Activated CD8-positive, alpha-beta memory T cell treated with anti-CD3 and anti-CD28 coated beads, Interleukin-2, amount 10 ng/mL, durations not matched to agents 7 days and 5 days (primary cell): ENCODE measurements at regions not wholly inside any gene's neighbourhood (a gene's known extent, or its start where the extent isn't known, plus 50 kb on each side); places are given as distances from the start of the nearest gene placed in this dataset.
A peak's percentile ranks its signal among the peaks of the same experiment; 100 is the strongest.
"Not testable (repeated sequence)": the region's sequence is repeated elsewhere in the genome, so short reads cannot be mapped to it uniquely, and the experiment has no call there.

Experiments
- ATAC-seq: fragments of 150-1000 bp; cut with Tn5 transposase; one replicate; pipeline ENCODE4 v1.10.0; 2021; ENCODE audit warnings: moderate library complexity
- CTCF ChIA-PET: fragments of 350-600 bp; sonication (Branson Sonifier 250); formaldehyde crosslinking; loops from one replicate; lab custom pipeline; 2021; ENCODE audit warnings: antibody characterized with exemption; lab: Charles Lee
- DNase-seq: peaks from one replicate; pipeline ENCODE4 v3.0.0-alpha.2; 2020
- H3K27ac Mint-ChIP-seq: one replicate; pipeline ENCODE4 v1.8.0; 2021; ENCODE audit warnings: mild to moderate bottlenecking, mixed read lengths
- H3K27me3 Mint-ChIP-seq: one replicate; pipeline ENCODE4 v1.8.0; 2021; ENCODE audit warnings: mixed read lengths
- H3K36me3 Mint-ChIP-seq: one replicate; pipeline ENCODE4 v1.8.0; 2021; ENCODE audit warnings: mild to moderate bottlenecking, mixed read lengths
- H3K4me1 Mint-ChIP-seq: one replicate; pipeline ENCODE4 v1.8.0; 2021; ENCODE audit warnings: mixed read lengths
- H3K4me3 Mint-ChIP-seq: one replicate; pipeline ENCODE4 v1.8.0; 2021; ENCODE audit warnings: mild to moderate bottlenecking, moderate library complexity, mixed read lengths
- H3K9me3 Mint-ChIP-seq: one replicate; pipeline ENCODE4 v1.8.0; 2022; ENCODE audit warnings: low read depth, mixed read lengths

DNA sequence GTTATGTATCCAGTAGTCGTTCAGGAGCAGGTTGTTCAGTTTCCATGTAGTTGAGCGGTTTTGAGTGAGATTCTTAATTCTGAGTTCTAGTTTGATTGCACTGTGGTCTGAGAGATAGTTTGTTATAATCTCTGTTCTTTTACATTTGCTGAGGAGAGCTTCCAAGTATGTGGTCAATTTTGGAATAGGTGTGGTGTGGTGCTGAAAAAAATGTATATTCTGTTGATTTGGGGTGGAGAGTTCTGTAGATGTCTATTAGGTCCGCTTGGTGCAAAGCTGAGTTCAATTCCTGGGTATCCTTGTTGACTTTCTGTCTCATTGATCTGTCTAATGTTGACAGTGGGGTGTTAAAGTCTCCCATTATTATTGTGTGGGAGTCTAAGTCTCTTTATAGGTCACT, 68.6 kb upstream of the IZUMO1R start:
- H3K36me3 Mint-ChIP-seq, H3K4me1 Mint-ChIP-seq, H3K27me3 Mint-ChIP-seq, DNase-seq, ATAC-seq, H3K4me3 Mint-ChIP-seq, CTCF ChIA-PET, H3K27ac Mint-ChIP-seq, H3K9me3 Mint-ChIP-seq: not testable (repeated sequence)

DNA sequence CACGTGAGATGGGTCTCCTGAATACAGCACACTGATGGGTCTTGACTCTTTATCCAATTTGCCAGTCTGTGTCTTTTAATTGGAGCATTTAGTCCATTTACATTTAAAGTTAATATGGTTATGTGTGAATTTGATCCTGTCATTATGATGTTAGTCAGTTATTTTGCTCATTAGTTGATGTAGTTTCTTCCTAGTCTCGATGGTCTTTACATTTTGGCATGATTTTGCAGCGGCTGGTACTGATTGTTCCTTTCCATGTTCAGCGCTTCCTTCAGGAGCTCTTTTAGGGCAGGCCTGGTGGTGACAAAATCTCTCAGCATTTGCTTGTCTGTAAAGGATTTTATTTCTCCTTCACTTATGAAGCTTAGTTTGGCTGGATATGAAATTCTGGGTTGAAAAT, 68.0 kb upstream of the IZUMO1R start:
- ATAC-seq, CTCF ChIA-PET: not testable (repeated sequence)

DNA sequence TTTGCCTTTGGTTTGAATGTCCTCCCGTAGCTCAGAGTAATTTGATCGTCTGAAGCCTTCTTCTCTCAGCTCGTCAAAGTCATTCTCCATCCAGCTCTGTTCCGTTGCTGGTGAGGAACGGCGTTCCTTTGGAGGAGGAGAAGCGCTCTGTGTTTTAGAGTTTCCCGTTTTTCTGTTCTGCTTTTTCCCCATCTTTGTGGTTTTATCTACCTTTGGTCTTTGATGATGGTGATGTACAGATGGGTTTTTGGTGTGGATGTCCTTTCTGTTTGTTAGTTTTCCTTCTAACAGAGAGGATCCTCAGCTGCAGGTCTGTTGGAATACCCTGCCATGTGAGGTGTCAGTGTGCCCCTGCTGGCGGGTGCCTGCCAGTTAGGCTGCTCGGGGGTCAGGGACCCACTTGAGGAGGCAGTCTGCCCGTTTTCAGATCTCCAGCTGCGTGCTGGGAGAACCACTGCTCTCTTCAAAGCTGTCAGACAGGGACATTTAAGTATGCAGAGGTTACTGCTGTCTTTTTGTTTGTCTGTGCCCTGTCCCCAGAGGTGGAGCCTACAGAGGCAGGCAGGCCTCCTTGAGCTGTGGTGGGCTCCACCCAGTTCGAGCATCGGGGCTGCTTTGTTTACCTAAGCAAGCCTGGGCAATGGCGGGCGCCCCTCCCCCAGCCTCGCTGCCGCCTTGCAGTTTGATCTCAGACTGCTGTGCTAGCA, 66.8 kb upstream of the IZUMO1R start:
- H3K9me3 Mint-ChIP-seq, ATAC-seq, H3K4me1 Mint-ChIP-seq, H3K27ac Mint-ChIP-seq, CTCF ChIA-PET, H3K36me3 Mint-ChIP-seq, H3K27me3 Mint-ChIP-seq, H3K4me3 Mint-ChIP-seq: not testable (repeated sequence)
- DNase-seq, result peak; percentile 54

More for the DNA sequence above, 68.0 kb upstream of the IZUMO1R start:
- not testable (repeated sequence) for H3K4me1 Mint-ChIP-seq, H3K4me3 Mint-ChIP-seq, H3K27me3 Mint-ChIP-seq, H3K36me3 Mint-ChIP-seq, H3K9me3 Mint-ChIP-seq, DNase-seq, H3K27ac Mint-ChIP-seq

DNA sequence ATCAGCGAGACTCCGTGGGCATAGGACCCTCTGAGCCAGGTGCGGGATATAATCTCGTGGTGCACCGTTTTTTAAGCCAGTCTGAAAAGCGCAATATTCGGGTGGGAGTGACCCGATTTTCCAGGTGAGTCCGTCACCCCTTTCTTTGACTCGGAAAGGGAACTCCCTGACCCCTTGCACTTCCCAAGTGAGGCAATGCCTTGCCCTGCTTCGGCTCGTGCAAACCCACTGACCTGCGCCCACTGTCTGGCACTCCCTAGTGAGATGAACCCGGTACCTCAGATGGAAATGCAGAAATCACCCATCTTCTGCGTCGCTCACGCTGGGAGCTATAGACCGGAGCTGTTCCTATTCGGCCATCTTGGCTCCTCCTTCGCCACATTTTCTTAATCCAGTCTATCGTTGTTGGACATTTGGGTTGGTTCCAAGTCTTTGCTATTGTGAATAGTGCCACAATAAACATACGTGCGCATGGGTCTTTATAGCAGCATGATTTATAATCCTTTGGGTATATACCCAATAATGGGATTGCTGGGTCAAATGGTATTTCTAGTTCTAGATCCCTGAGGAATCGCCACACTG, 66.1 kb upstream of the IZUMO1R start:
- DNase-seq, result peak; percentile 60
- H3K27ac Mint-ChIP-seq, H3K9me3 Mint-ChIP-seq, H3K4me3 Mint-ChIP-seq, ATAC-seq, H3K36me3 Mint-ChIP-seq, CTCF ChIA-PET, H3K27me3 Mint-ChIP-seq, H3K4me1 Mint-ChIP-seq: not testable (repeated sequence)

GRCh38 chr11:94238774-94239173, 65.6 kb upstream of the IZUMO1R start:
- H3K36me3 Mint-ChIP-seq, CTCF ChIA-PET, H3K4me1 Mint-ChIP-seq, H3K9me3 Mint-ChIP-seq, H3K27me3 Mint-ChIP-seq, H3K4me3 Mint-ChIP-seq, DNase-seq, H3K27ac Mint-ChIP-seq, ATAC-seq: not testable (repeated sequence)

GRCh38 chr11:94241896-94242295, 62.5 kb upstream of the IZUMO1R start:
- CTCF ChIA-PET, result no interaction called here
- ATAC-seq, result no peak

GRCh38 chr11:94243571-94244515, 60.5 kb upstream of the IZUMO1R start:
- peaks cover 2% of the 10 kb centered on the region for H3K9me3 Mint-ChIP-seq

More at GRCh38 chr11:94241896-94242295, 62.5 kb upstream of the IZUMO1R start:
- Mint-ChIP-seq H3K36me3 (no peaks in the 10 kb centered on the region), H3K4me3 (no peak overlapping the region), H3K27me3 (no peaks in the 10 kb centered on the region), H3K4me1 (no peaks in the 10 kb centered on the region), H3K9me3 (peaks cover 2% of the 10 kb centered on the region), H3K27ac (no peak overlapping the region)
- DNase-seq, result no peak

DNA sequence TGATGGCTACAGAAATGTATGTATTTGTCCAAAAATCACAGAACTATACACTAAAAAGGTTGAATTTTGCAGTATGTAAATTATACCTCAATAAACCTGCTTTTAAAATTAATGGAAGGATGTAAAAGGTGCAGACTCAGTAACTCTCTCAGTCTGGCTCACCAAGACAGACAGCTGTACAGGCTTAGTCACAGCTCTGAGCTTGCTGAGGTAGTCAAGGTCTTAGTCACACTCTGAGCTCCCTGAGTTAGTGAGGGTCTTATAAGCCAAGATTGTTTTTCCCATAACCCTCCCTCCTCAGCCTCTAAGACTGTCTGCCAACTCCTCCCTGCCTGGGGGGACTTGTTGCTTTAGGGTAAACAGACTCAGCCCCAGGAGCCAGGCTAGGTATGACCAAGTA, 59.3 kb upstream of the IZUMO1R start:
- H3K27me3 Mint-ChIP-seq, result no peaks in the 10 kb centered on the region
- no peak overlapping the region for H3K27ac Mint-ChIP-seq
- H3K36me3 Mint-ChIP-seq, result no peaks in the 10 kb centered on the region
- no peak overlapping the region for H3K4me3 Mint-ChIP-seq
- DNase-seq, result no peak
- ATAC-seq, result no peak
- H3K4me1 Mint-ChIP-seq, result no peaks in the 10 kb centered on the region
- CTCF ChIA-PET, result no interaction called here
- H3K9me3 Mint-ChIP-seq, result peaks cover 4% of the 10 kb centered on the region

More at GRCh38 chr11:94243571-94244515, 60.5 kb upstream of the IZUMO1R start:
- DNase-seq (no peak), ATAC-seq (no peak)
- Mint-ChIP-seq H3K4me1 (no peaks in the 10 kb centered on the region), H3K36me3 (no peaks in the 10 kb centered on the region), H3K27me3 (no peaks in the 10 kb centered on the region), H3K27ac (no peak overlapping the region), H3K4me3 (no peak overlapping the region)
- CTCF ChIA-PET, result no interaction called here

GRCh38 chr11:94248301-94248700, 56.1 kb upstream of the IZUMO1R start:
- H3K36me3 Mint-ChIP-seq, DNase-seq, CTCF ChIA-PET, ATAC-seq, H3K9me3 Mint-ChIP-seq, H3K27me3 Mint-ChIP-seq, H3K27ac Mint-ChIP-seq, H3K4me3 Mint-ChIP-seq, H3K4me1 Mint-ChIP-seq: not testable (repeated sequence)

DNA sequence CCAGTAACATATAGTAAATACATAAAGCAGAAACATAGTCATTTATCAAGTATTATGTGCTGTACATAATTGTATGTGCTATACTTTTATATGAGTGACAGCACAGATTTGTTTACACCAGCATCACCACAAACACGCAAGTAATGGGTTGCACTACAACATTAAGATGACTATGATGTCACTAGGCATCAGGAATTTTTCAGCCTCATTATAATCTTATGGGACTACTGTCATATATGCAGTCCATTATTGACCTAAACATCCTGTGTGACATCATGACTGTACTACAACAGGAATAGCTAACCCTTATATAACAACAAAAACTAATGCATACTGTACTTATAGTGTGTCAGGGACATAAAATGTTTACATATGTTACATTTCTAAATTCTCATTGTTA, 50.2 kb upstream of the IZUMO1R start:
- DNase-seq, result no peak
- Mint-ChIP-seq H3K4me1 (no peaks in the 10 kb centered on the region), H3K27me3 (no peaks in the 10 kb centered on the region), H3K9me3 (peaks cover under 1% of the 10 kb centered on the region), H3K4me3 (no peak overlapping the region), H3K36me3 (no peaks in the 10 kb centered on the region), H3K27ac (no peak overlapping the region)
- ATAC-seq, result no peak
- CTCF ChIA-PET, result no interaction called here
